ENCODE measurements at regions not wholly inside any gene's neighbourhood (a gene's known extent, or its start where the extent isn't known, plus 50 kb on each side); places are given as distances from the start of the nearest gene placed in this dataset.

- peak in 2 of 3 experiments; percentile 7 to 25 for DNase-seq (ENCODE audit: low read depth in 3 of 3)
Measured at GRCh38 chr7:106166651-106167342, 54.7 kb upstream of the SYPL1 start.

GRCh38 chr7:106165337-106165736, 53.2 kb upstream of the SYPL1 start:
- DNase-seq (ENCODE audit: low read depth in 3 of 3), result no peak

DNA sequence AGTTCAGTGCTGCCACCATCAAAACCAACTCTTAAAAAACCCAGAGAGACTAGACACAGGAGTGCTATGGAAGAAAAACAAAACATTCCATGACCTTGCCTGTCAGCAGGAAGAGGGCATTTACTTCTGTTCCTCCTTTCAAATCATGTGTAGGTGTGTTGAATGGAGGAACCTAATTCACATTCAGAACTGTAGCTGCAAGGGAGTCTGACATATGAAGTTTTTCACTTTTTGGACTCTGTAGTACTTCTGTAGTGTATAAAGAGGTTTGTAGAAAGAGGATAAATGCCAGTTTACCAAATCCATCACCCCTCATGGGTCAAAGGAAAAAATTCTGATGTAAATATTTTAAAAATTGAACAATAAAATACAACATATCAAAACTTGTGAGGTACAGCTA, 51.1 kb upstream of the SYPL1 start:
- no peak for DNase-seq (ENCODE audit: low read depth in 3 of 3)

All from stimulated activated CD4-positive, alpha-beta T cell treated with anti-CD3 and anti-CD28 coated beads, TNF-alpha, amount 100 ng/mL, for 24 hours (primary cell).